Eye (tissue), 1 donor: ENCODE measurements at regions not wholly inside any gene's neighbourhood (a gene's known extent, or its start where the extent isn't known, plus 50 kb on each side); places are given as distances from the start of the nearest gene placed in this dataset.

Experiments used
- DNase-seq: peaks from one replicate; pipeline ENCODE4 v3.0.0-alpha.2; 2015

DNA sequence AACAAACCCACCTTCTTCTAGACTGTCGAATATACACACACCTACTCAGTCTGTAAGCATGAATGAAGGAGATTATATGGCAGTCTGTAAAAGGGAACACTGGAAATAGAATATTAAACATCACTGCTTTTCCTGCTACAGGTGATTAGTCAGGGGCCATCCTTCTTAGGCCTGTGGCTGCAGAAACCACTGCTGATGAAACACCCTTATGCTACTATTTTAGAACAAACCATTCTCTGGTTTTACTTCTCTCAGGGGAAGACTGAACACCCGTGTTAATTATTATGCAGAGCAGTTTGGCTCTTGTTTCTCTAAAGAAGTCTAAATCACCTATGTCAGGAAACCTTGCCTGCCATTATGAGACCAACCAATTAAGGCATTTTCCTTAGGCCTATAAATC, 351.1 kb upstream of the KLF6 start:
- no peak for DNase-seq

DNA sequence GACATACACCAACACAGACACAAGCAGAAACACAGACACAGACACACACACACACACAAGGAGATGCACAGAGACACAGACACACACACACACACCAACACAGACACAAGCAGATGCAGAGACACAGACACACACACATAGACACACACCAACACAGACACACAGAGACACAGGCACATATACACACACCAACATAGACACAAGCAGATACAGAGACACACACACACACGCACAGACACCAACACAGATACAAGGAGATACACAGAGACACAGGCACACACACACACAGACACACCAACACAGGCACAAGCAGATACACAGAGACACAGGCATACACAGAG, 347.2 kb upstream of the KLF6 start:
- no peak for DNase-seq

DNA sequence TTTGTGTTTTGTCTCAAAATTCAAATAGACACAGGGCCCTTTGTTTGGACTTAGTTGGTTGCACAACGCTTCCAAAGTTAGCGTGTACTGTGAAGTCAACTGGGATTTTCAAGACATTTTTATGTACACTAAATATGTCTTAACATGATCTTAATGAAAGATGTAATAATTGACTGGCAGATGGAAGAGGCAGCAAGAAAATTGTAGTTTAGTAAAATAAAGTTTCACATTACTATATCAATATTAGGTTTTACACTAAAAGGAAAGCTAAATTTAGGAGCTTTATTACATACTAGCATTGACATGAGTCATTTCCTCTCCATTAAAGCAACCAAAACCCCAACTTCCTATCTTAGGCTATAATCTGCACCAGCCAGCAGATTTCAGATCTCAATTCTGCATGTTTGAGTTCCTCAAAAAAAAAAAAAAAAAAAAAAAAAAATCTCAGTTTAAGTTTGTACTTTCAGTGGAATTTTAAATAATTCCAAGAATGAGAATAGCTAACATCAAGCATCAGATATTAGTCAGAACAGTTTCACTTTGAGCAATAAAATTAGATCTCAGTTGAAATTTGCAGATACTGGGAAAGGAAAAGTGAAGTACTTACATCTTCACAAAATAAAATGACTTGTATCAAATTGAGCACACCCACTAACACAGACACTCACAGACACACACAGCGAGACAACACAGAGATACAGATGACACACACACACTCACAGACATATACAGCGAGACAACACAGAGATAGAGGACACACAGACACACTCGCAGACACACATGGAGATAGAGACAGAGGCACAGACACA, 346.6 kb upstream of the KLF6 start:
- peak; percentile 41 for DNase-seq

DNA sequence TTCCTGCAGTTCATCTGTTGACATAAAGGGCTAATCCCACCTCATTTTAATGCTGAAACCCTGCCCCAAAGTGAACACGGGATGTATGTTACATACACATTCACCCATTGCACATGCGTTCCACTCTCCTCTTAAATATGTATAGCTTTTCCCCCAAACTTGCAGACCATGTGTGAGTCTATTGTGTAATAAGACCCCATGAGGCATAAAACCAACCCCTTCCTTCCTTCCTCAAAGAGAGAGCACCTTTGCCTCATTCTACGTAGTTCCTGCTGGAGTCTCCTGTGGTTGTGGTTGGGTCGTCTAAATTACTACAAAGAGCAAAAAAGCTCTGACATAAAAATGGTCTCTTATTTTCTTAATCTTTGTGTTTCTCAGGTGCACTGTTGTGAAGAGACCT, 345.7 kb upstream of the KLF6 start:
- no peak for DNase-seq

DNA sequence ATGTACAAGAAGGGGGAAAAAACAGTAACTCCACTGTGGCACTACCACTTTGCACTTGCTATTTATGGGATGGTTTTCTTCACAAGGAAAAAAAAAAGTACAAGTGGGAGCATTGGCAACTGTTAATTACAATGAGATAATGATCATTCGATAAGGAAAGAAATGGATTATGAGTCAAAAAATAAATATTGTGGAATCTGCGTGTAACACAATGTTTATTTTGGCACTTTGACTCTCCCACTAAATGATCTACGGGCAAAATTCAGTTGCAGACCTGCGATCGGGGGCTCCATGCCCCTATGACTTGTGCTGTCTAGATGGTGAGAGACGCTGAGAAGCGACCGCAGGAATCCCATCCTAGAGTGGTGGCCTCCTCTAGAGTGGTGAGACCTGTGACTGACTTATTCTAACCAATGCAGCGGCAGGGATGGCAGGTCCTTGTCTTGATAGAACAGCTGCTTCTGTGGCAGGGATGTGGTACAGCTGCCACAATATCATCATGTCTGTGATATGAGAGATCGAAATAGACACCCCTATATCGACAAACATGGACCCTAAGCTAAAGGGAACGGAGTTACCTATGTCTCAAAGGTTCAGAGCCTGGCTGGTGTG, 345.0 kb upstream of the KLF6 start:
- DNase-seq, result no peak

DNA sequence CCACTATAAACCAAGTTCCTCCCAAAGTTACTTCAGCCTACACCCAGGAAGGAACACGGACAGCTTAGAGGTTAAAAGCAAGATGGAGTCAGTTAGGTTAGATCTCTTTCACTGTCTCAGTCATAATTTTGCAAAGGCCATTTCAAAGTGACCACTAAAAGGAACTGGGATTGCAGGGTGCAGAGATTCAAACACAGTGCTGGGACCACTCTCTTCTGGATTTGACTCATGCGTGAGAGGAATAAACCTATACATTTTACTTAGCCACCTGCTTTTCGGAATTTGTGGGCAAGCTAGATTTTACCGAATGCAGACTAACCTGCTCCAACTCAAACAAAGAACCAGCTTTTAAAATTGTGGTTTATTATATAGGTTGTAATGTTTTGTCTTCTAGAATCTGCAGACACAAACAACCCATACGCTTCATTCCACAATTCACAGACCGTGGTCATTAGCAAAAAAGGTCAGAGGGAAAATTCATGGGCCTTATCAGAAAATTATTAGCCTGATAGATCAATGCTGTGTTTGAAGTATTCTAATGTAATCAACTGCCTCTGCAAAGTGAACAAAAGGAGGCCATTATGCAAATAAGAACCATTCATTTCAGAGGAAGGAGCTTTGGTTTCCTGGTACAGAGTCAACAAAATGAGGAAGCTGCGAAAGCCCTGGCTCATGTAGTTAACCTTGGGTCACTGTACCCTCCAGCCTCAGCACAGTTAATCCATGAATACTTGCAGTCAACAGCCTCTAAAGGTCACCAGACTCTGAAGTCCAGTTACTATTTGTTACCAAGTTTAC, 342.7 kb upstream of the KLF6 start:
- DNase-seq, result no peak

DNA sequence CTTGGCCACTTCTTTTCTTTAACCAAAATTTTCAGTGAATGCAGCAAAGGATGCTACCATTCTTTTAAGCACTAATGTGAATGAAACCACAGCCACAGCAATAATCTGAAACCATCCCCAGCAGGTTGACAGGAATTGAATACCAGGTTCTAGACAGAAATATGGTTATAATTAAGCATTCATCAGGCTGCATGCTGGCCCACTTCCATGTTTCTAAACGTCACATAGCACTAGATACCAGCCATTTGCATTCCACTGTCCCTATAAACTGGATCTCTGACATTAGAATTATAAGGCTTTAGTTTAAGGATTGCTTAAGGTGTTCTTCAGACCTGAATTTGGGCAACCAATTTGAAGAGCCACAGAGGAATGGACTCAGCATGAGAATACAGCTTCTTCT, 340.8 kb upstream of the KLF6 start:
- DNase-seq, result no peak

DNA sequence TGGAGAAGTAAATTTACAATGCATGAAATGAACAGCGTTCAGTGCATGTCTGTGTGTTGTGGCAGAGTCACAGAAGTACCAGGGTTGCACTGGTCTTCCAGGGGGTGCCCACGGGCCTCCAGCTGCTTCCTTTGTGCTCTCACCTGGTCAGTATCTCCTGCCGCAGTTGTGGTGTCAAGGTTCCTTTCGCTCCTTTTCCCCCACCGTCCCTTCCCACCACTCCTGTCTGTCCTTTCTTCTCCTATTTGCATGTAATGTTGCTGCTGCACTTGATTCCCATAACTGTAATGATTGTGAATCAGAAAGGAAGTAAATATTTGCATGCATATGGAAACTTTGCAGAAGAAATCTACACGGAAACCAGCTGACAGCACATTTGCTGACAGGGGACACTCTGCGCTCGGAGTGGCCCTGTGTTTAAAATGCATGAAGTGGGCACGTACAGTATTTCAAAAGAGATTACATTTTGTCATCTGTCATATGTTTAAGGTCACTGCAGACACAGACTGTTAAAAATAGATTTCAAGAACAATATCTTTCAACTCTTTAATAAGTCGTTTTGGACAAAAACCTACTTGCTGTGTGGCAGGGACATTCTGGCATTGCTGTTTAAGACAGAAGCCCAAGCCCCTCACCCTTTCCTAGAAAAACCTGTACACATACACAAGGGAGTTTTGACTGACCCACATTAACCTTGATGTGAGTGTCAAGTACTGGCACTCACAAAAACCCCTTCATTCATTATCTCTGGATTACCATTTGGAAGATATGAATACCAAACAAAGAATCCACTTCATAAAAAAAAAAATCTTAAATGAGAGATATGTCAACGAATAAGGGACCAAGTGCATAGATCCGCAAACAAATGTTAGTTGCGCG, 336.7 kb upstream of the KLF6 start:
- no peak for DNase-seq

DNA sequence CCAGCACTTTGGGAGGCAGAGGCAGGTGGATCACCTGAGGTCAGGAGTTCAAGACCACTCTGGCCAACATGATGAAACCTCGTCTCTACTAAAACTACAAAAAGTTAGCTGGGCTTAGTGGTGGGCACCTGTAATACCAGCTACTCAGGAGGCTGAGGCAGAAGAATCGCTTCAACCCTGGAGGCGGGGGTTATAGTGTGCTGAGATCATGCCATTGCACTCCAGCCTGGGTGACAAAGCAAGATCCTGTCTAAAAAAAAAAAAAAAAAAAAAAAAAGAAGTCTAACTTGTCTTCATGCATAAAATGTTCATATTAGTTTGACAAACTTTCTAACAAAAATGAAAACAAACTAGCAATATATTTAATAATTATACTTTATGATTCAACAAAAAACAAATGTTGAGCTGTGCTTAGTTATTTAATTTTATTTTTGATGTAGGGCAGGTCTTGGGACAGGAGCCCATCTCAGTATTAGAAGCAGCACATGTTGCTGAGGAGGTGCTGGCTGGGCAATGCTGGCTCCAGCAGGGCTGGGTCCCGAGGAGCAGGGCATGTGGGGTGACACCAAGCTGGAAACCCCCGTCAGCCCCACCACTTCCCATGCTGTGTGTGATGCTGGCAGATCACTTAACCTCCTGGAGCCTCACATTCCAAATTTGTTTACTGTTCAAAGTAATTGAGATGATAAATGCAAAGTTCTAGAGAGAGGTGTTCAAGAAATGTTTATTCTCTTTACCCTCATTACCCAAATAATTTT, 335.3 kb upstream of the KLF6 start:
- no peak for DNase-seq

DNA sequence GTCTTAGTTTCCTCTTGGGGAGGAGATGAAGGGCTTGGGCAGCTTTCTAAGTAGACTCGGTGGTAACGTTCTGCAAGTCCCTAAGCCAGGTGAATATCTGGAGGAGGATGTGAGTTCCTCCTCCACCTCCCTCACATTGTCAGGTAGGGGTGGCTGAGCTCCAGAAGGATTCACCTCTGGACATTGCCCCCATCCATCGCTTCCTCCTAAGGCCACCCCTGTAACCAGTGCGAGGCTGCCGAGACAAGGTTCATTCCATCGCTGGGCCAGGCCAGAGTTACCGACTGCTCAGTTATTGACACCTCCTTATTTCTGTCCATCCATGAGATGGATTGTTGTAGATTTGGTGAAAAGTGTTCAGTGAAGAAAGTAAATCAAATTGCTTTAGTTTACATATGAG, 334.1 kb upstream of the KLF6 start:
- no peak for DNase-seq

DNA sequence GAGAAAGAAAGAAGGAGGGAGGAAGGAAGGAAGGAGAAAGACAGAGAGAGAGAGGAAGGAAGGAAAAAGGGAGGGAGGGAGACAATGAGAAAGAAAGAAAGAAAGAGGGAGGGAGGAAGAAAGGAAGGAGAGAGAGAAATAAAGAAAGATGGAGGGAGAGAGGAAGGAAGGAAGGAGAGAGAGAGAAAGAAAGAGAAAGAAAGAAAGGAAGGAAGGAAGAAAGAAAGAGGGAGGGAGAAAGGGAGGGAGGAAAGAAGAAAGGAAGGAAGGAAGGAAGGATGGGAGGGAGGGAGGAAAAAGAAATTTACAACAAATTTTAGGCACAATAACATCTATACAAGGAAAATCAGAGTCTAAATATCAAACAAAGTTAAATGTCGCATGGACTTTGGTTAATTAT, 332.6 kb upstream of the KLF6 start:
- DNase-seq, result no peak

DNA sequence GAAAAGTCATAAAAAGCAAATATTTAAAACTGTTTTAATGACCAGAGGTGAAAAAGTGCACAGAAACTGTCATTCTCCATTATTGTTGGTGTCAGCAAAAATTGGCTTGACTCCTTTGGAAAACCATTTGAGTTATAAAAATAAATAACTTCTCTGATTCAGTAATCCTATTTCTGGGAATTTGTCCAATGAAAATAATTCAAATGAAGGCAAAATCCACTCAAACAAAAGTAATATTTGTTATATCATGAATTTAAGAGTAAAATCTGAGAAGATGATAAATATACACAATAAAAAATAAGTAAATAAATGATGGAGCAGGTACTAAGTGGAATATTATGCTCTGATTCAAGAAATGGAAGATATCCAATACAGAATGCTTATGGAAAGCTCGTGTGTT, 326.6 kb upstream of the KLF6 start:
- DNase-seq, result peak; percentile 38

DNA sequence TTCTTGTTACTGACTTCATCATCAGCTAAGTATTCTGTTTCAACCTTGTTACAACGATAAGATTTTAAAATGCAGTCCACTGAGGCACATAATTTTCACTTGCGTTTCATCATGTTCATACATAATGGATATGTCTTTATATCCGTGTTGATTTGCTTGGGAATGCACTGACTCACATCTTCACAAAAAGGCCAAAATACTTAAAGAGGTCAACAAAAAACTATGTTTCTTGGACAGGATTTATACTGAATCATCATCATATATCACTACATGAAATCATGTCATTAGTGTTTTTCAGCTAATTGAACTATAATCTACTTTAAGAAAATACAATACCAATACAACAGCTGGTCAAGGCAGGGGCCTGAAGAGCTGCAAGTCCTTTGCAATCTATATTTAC, 324.5 kb upstream of the KLF6 start:
- DNase-seq, result no peak

DNA sequence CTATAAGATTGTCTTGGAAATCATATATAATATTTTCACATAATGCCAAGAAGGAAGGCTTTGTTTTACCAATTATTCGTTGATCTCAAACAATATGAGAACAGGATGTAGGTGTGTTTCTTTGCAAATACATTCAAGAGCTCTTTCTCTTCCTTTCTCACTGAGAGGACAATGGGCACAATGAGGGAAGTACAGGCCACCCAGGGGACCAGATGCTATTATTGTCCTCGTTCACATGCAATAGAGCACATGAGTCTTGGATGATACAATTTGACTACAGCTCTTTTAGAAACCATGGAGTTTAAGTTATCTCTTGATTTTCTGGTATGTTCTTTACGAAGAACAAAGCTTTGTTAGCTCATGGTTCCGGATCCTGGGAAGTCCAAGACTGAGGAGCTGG, 323.7 kb upstream of the KLF6 start:
- no peak for DNase-seq

DNA sequence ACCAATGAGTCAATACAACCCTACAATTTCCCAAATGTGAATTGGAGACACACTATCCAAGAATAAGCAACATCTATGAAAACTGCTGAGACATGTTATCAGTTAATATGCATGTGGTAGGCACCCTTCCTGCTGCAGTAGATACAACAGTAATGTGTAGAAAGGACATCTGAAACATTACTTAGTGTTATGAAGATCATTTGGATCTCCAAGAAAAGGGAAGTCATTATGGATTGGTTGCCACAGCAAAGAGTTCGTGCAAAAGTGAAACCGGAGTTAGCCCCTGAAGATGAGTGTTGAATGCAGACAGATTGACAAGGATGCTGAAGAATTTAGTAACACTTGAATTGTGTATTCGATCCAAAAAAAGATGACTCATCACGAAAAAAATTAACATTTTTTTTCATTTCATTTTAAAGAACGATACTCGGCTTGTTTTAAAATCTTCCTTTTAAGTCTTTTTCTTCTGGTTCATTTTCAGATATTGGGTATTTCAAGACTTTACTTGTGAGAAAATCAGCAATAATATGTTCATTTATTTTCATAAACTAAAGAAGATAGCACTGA, 322.4 kb upstream of the KLF6 start:
- DNase-seq, result no peak

DNA sequence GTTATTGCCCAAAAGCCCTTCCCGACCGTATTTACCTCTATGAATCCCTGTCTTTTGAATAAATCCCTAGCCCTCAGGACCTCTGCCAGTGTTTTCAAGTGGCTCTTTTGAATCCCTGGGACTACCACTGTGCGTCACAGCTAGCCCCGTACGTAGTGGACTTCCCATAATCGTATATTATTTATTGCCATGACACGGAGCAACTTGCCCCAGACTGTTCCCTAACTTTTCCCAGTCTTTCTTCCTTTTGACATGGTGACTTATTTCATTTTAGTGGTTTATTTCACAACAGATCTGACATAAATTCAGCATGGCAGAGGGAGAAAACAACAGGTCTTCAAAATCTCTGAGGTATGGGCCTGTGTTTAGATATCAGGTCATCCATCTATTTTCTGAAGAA, 318.6 kb upstream of the KLF6 start:
- DNase-seq, result no peak

DNA sequence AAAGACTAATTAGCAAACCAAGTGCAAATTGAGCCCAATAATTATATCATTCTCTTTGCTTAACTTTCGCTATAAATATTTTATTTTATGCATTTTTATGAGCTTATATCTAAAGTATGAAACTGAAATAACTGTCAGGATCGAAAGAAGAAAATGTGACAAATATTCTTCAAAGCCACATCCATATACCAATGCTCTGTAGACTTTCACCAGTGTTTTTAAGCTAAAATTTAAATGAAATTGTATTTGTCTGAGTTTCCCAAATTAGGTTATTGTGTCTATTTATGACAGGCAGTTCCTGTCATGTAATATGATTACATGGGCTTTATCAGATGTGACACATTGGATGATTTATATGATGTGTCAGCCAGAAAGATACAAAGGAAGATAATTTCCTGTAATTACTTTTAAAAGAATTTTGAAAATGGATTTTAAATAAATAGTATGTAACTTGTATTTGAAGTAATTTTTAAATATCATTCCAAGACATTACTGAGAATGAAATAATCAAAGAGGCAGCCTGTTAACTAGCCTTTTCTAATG, 317.9 kb upstream of the KLF6 start:
- no peak for DNase-seq

DNA sequence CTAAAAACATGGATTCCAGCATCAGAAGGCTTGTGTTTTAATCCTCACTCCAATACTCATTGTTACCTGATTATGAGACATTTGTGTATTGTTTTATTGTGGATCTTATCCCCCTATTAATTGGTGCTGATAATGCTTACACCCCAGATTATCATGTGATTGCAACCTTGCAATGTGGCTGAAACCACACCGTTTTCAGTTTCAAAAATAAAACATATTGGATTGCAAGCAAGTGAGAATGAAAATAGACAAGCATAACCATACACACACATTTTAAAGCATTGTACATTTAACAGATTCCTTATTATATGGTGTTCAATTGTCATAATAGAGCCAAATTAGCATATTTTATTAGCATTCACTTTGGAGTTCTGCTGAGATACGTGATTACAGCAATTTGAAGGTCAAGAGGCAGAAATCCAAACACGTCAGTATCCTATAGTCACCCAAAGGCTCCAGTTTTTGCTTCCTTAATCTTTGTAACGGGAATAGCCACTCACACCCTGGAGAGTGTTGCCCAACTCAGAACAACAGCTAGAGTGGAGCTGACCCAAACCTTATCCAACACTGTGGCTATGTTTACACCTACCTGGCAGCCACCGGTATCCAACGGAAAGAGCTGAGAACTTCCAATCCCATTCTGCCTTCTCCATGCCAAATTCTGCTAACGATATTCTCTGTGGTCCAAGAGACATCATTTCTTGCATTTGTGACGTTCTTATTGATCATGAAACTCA, 317.1 kb upstream of the KLF6 start:
- no peak for DNase-seq

DNA sequence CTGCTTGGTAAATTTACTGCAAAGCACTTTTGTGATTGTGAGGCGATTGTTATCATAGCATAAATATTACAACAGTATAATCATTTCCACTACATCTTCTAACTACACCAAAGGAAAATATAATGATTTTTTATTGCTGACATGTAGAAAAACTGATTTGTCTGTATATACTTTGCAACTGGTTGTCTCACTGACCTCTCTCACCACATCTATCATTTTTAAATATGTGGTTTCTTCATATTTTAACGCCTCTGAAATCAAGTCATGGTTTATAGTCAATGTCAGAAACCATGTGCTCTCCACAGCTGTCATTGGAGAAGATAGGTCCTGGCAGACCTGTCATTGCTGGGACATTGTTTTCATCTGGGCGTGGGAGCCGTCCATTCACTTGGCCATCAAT, 315.4 kb upstream of the KLF6 start:
- no peak for DNase-seq

DNA sequence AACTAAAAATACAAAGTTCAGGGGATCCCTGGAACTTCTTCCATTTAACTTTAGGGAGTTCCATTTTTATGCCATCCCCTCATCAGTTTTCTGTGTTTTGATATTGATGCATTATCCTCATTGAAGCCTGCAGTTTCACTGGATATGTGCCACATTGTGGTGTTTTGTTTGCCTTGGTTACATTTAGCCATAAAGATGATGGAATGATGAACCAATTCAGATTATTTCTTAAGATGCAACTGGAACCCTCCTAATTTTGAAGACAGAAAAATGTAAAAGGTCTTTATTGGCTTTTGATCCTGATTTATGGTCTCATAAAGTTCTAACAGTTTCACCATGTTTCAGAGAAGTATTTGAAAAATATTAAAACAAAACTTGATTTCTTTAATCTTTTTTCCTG, 314.2 kb upstream of the KLF6 start:
- DNase-seq, result no peak
